ENCODE measurements at regions not wholly inside any gene's neighbourhood (a gene's known extent, or its start where the extent isn't known, plus 50 kb on each side); places are given as distances from the start of the nearest gene placed in this dataset.

DNA sequence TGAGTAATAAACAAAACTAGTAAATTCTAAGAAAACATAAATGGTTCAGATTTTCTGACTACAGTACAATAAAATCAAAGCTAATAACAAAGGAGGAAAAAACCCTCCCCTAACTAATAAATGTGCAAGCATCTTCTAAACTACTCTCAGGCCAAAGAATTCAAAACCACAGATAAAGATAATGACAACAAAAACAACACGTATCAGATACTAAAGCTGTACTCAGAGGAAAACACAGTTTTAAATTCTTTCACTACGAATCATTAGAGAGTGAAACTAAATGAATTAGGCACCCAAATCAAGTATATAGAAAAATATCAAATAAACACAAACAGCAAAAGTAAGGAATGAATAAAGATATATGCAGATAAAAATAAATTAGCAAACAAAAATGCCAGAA lies 200.9 kb downstream of the TEX36 start:
- TF ChIP-seq, protein P1, sequence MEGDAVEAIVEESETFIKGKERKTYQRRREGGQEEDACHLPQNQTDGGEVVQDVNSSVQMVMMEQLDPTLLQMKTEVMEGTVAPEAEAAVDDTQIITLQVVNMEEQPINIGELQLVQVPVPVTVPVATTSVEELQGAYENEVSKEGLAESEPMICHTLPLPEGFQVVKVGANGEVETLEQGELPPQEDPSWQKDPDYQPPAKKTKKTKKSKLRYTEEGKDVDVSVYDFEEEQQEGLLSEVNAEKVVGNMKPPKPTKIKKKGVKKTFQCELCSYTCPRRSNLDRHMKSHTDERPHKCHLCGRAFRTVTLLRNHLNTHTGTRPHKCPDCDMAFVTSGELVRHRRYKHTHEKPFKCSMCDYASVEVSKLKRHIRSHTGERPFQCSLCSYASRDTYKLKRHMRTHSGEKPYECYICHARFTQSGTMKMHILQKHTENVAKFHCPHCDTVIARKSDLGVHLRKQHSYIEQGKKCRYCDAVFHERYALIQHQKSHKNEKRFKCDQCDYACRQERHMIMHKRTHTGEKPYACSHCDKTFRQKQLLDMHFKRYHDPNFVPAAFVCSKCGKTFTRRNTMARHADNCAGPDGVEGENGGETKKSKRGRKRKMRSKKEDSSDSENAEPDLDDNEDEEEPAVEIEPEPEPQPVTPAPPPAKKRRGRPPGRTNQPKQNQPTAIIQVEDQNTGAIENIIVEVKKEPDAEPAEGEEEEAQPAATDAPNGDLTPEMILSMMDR (conservative IDR thresholded peaks at IDR 0.05): no peak
- TF ChIP-seq ZFX (IDR thresholded peaks at IDR 0.05): no peak
